Stimulated activated CD4-positive, alpha-beta T cell treated with anti-CD3 and anti-CD28 coated beads, Interleukin-4, amount 100 ng/mL, for 4 hours (primary cell): ENCODE measurements at regions not wholly inside any gene's neighbourhood (a gene's known extent, or its start where the extent isn't known, plus 50 kb on each side); places are given as distances from the start of the nearest gene placed in this dataset.

Experiments
- DNase-seq, 2 experiments: peaks; one replicate each; pipeline ENCODE4 v3.0.0-alpha.2; 2020

- no peak for DNase-seq
Observed at GRCh38 chr5:158145827-158146226, 286.9 kb upstream of the CLINT1 start.

- no peak for DNase-seq
Observed at GRCh38 chr5:158143081-158143480, 284.1 kb upstream of the CLINT1 start.

GRCh38 chr5:158142156-158142555, 283.2 kb upstream of the CLINT1 start:
- DNase-seq, result no peak

- no peak for DNase-seq
Observed at GRCh38 chr5:158140120-158140731, 281.3 kb upstream of the CLINT1 start.

- DNase-seq, result no peak
Observed at GRCh38 chr5:158139161-158139560, 280.2 kb upstream of the CLINT1 start.

- no peak for DNase-seq
Observed at GRCh38 chr5:158135682-158136179, 276.8 kb upstream of the CLINT1 start.

- no peak for DNase-seq
Observed at GRCh38 chr5:158133369-158133768, 274.4 kb upstream of the CLINT1 start.

GRCh38 chr5:158127536-158127935, 268.6 kb upstream of the CLINT1 start:
- no peak for DNase-seq

- DNase-seq, result no peak
Observed at GRCh38 chr5:158126442-158127405, 267.8 kb upstream of the CLINT1 start.

- no peak for DNase-seq
Observed at GRCh38 chr5:158124606-158125316, 265.8 kb upstream of the CLINT1 start.

GRCh38 chr5:158123595-158123994, 264.6 kb upstream of the CLINT1 start:
- DNase-seq, result no peak

- no peak for DNase-seq
Observed at GRCh38 chr5:158121678-158122077, 262.7 kb upstream of the CLINT1 start.

- DNase-seq, result no peak
Observed at GRCh38 chr5:158120760-158121159, 261.8 kb upstream of the CLINT1 start.

- DNase-seq, result no peak
Observed at GRCh38 chr5:158119961-158120723, 261.2 kb upstream of the CLINT1 start.

- no peak for DNase-seq
Observed at GRCh38 chr5:158117467-158118160, 258.7 kb upstream of the CLINT1 start.

- DNase-seq, result no peak
Observed at GRCh38 chr5:158116965-158117364, 258.0 kb upstream of the CLINT1 start.

GRCh38 chr5:158115468-158115867, 256.5 kb upstream of the CLINT1 start:
- DNase-seq, result no peak

- DNase-seq, result no peak
Observed at GRCh38 chr5:158108177-158108576, 249.2 kb upstream of the CLINT1 start.

- no peak for DNase-seq
Observed at GRCh38 chr5:158100373-158100888, 241.5 kb upstream of the CLINT1 start.

- DNase-seq, result no peak
Observed at GRCh38 chr5:158099571-158100105, 240.7 kb upstream of the CLINT1 start.

- no peak for DNase-seq
Observed at GRCh38 chr5:158096835-158097234, 237.9 kb upstream of the CLINT1 start.
